H1 (cell line): ENCODE measurements at regions not wholly inside any gene's neighbourhood (a gene's known extent, or its start where the extent isn't known, plus 50 kb on each side); places are given as distances from the start of the nearest gene placed in this dataset.

Source experiments
- ASH2L ChIP-seq: fragments of 200-600, 300-600 bp; sonication (generic); IDR thresholded peaks from one replicate; pipeline ENCODE4 v1.7.1; 2017; ENCODE audit warnings: low read length
- BACH1 ChIP-seq: IDR thresholded peaks from 2 replicates; pipeline ENCODE4 v1.6.1; 2012; ENCODE audit warnings: low read length, improper control_type of control experiment
- BRCA1 ChIP-seq: IDR thresholded peaks from 2 replicates; pipeline ENCODE4 v1.6.1; 2012; ENCODE audit warnings: low read depth, low read length, improper control_type of control experiment
- CTBP2 ChIP-seq: IDR thresholded peaks from 2 replicates; pipeline ENCODE4 v1.7.0; 2011; ENCODE audit warnings: borderline replicate concordance, mild to moderate bottlenecking, moderate library complexity, mixed read lengths, low read length; ENCODE audit not compliant: insufficient read depth, insufficient read length
- EGR1 ChIP-seq: IDR thresholded peaks from 2 replicates; pipeline ENCODE4 v1.6.1; 2011; ENCODE audit warnings: low read depth, low read length, borderline replicate concordance
- EZH2 ChIP-seq: fragments of 200-600 bp; sonication (generic); IDR thresholded peaks from 2 replicates; pipeline ENCODE4 v1.7.1; 2012; ENCODE audit warnings: low read depth, mild to moderate bottlenecking, moderate library complexity, low read length, inconsistent platforms; ENCODE audit not compliant: severe bottlenecking
- FOSL1 ChIP-seq: IDR thresholded peaks from 2 replicates; pipeline ENCODE4 v1.6.1; 2011; ENCODE audit warnings: mild to moderate bottlenecking, low read depth, low read length, moderate library complexity; ENCODE audit not compliant: insufficient read depth
- HDAC2 ChIP-seq, 2 experiments: fragments of 300-600 bp in 1 of 2; sonication (generic) in 1 of 2; IDR thresholded peaks; 2 replicates each; pipeline ENCODE4 v1.6.1; 2011 to 2012; ENCODE audit warnings: low read depth in 2 of 2, low read length in 2 of 2, mild to moderate bottlenecking in 2 of 2, moderate library complexity in 2 of 2, borderline replicate concordance in 1 of 2, inconsistent platforms in 1 of 2
- KDM5A ChIP-seq: fragments of 200-600 bp; IDR thresholded peaks from 2 replicates; pipeline ENCODE4 v1.7.1; 2012; ENCODE audit warnings: mild to moderate bottlenecking, low read length, inconsistent platforms, mixed read lengths
- NANOG ChIP-seq: IDR thresholded peaks from 2 replicates; pipeline ENCODE4 v1.6.1; 2011; ENCODE audit warnings: low read length, low read depth, mild to moderate bottlenecking, inconsistent platforms; ENCODE audit not compliant: insufficient read depth, poor library complexity, severe bottlenecking
- POLR2A ChIP-seq, 2 experiments: IDR thresholded peaks; 1 replicate in 1 of 2; 2 replicates in 1 of 2; pipeline ENCODE4 v1.6.1; 2011; ENCODE audit warnings: low read depth in 2 of 2, low read length in 2 of 2, mild to moderate bottlenecking in 2 of 2; ENCODE audit errors: control extremely low read depth in 1 of 2
- POU5F1 ChIP-seq: IDR thresholded peaks from 2 replicates; pipeline ENCODE4 v1.6.1; 2011; ENCODE audit warnings: low read depth, mild to moderate bottlenecking, low read length, moderate library complexity
- RBBP5 ChIP-seq: IDR thresholded peaks from 2 replicates; pipeline ENCODE4 v1.7.1; 2012; ENCODE audit warnings: low read depth, mild to moderate bottlenecking, inconsistent platforms, low read length, moderate library complexity, borderline replicate concordance
- RFX5 ChIP-seq: IDR thresholded peaks from 2 replicates; pipeline ENCODE4 v1.6.1; 2011; ENCODE audit warnings: low read depth, low read length, improper control_type of control experiment, borderline replicate concordance
- RNF2 ChIP-seq: fragments of 200-900, 300-1000 bp; sonication (generic); IDR thresholded peaks from 2 replicates; pipeline ENCODE4 v1.7.1; 2016; ENCODE audit warnings: borderline replicate concordance, low read depth, mild to moderate bottlenecking, antibody characterized with exemption, low read length; ENCODE audit not compliant: poor library complexity, severe bottlenecking; ENCODE audit errors: missing control alignments
- SAP30 ChIP-seq: fragments of 300-600 bp; sonication (generic); IDR thresholded peaks from 2 replicates; pipeline ENCODE4 v1.7.1; 2012; ENCODE audit warnings: low read length, moderate library complexity, mild to moderate bottlenecking, inconsistent platforms; ENCODE audit not compliant: insufficient read depth, insufficient replicate concordance
- SIN3A ChIP-seq, 2 experiments: IDR thresholded peaks in 1 of 2; conservative IDR thresholded peaks in 1 of 2; 2 replicates each; pipeline ENCODE4 v1.6.1; 2011 to 2012; ENCODE audit warnings: low read length in 2 of 2, improper control_type of control experiment in 1 of 2, low read depth in 1 of 2, mild to moderate bottlenecking in 1 of 2
- SIX5 ChIP-seq: IDR thresholded peaks from 2 replicates; pipeline ENCODE4 v1.6.1; 2011; ENCODE audit warnings: mild to moderate bottlenecking, low read depth, low read length
- SP1 ChIP-seq: IDR thresholded peaks from 2 replicates; pipeline ENCODE4 v1.6.1; 2011; ENCODE audit warnings: low read depth, low read length
- SP2 ChIP-seq: IDR thresholded peaks from 2 replicates; pipeline ENCODE4 v1.6.1; 2012; ENCODE audit warnings: mild to moderate bottlenecking, low read length, inconsistent platforms
- YY1 ChIP-seq: IDR thresholded peaks from 2 replicates; pipeline ENCODE4 v1.6.1; 2011; ENCODE audit warnings: low read depth, mild to moderate bottlenecking, low read length
- TF ChIP-seq, protein P1 (sequence below), 3 experiments: IDR thresholded peaks; 1 replicate in 2 of 3; 2 replicates in 1 of 3; pipeline versions ENCODE4 v1.5.1 to v1.6.1; 2011; ENCODE audit warnings: low read length in 3 of 3, mild to moderate bottlenecking in 3 of 3, inconsistent platforms in 2 of 3, low read depth in 1 of 3, moderate library complexity in 1 of 3; ENCODE audit not compliant: insufficient read depth in 1 of 3; ENCODE audit errors: control extremely low read depth in 1 of 3

DNA sequence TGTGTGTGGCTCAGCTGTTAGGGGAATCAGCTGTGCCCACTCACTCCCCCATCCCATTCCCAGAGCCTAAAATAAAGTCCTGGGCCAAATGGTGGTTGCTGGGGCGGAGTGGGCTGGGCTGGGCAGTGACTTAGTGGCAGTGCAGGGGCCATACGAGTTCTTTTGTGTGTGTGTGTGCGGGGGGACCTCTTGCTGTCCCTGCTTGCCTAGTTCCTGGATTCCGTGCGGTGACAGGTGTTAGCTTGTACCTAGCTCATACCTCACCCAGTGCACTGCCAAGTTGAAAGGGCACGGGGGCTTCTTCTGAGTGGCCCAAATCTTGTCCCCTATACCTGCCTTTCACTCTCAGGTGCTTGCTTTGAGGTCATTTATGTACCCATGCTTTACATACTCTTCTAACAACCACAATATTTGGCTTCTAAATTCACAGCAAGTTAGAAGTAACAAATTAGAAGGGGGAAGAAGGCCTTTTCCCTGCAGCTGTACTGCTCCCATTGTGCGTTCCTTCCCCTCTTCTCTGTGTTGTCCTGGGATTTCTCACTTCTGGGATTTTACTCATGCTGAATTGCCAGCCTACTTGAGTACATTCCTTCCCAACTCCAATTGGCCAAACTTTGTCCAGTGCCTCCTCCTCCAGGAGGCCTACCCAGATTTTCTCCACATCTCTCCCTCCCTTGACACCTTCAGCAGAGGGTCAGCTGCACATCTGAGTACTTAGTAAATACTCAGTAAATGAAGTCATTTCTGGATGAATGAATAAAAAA lies 66.3 kb upstream of the POLG start (continued):
- TF ChIP-seq HDAC2 (IDR thresholded peaks at IDR 0.05; ENCODE audit: borderline replicate concordance in 1 of 2, low read depth in 2 of 2, low read length in 2 of 2) = no peak
- TF ChIP-seq EZH2 = peak; percentile 70
- no peak for TF ChIP-seq BRCA1
- no peak for TF ChIP-seq KDM5A
- no peak for TF ChIP-seq POLR2A (IDR thresholded peaks at IDR 0.05; ENCODE audit: control extremely low read depth in 1 of 2, low read depth in 2 of 2, low read length in 2 of 2)
- TF ChIP-seq, protein P1, sequence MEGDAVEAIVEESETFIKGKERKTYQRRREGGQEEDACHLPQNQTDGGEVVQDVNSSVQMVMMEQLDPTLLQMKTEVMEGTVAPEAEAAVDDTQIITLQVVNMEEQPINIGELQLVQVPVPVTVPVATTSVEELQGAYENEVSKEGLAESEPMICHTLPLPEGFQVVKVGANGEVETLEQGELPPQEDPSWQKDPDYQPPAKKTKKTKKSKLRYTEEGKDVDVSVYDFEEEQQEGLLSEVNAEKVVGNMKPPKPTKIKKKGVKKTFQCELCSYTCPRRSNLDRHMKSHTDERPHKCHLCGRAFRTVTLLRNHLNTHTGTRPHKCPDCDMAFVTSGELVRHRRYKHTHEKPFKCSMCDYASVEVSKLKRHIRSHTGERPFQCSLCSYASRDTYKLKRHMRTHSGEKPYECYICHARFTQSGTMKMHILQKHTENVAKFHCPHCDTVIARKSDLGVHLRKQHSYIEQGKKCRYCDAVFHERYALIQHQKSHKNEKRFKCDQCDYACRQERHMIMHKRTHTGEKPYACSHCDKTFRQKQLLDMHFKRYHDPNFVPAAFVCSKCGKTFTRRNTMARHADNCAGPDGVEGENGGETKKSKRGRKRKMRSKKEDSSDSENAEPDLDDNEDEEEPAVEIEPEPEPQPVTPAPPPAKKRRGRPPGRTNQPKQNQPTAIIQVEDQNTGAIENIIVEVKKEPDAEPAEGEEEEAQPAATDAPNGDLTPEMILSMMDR (IDR thresholded peaks at IDR 0.05; ENCODE audit: control extremely low read depth in 1 of 3, insufficient read depth in 1 of 3, low read depth in 1 of 3, low read length in 3 of 3) = no peak
- TF ChIP-seq SIN3A (conservative IDR thresholded peaks at IDR 0.05 in 1 of 2, IDR thresholded peaks at IDR 0.05 in 1 of 2; ENCODE audit: low read depth in 1 of 2, low read length in 2 of 2) = no peak
- no peak for TF ChIP-seq POU5F1
- no peak for TF ChIP-seq RFX5
- TF ChIP-seq SP1 = no peak
- TF ChIP-seq SAP30 = no peak
- TF ChIP-seq FOSL1 = no peak
- TF ChIP-seq YY1 = no peak
- no peak for TF ChIP-seq RBBP5
- TF ChIP-seq EGR1 = no peak
- no peak for TF ChIP-seq BACH1
- peak; percentile 75 for TF ChIP-seq RNF2
- no peak for TF ChIP-seq SIX5
- no peak for TF ChIP-seq CTBP2
- TF ChIP-seq NANOG = no peak
- TF ChIP-seq ASH2L = no peak
- TF ChIP-seq SP2 = no peak
